ENCODE measurements at regions not wholly inside any gene's neighbourhood (a gene's known extent, or its start where the extent isn't known, plus 50 kb on each side); places are given as distances from the start of the nearest gene placed in this dataset.

DNA sequence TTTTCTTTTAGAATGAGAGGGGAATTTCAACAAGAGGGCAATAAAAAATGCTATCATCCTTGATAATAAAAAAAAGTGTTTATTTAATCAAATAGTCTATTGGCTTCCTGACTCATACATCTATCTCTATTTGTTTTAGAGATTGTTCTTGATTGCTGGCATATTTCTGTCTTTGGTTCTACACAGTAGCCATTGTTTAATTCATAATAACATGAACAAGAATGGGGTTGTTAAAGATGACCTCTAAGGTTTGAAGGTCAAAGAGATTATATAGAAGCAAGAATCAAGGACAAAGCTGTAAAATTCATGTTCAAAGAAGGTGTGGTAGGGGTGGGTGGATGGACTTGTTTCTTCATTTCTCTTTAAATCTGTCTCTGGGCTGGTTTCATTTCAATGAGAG lies 166.0 kb upstream of the KLF12 start:
- Histone ChIP-seq H3K27ac (ENCODE audit: low read depth, low read length, poor library complexity, severe bottlenecking) (no peak overlapping the region), H3K27me3 (replicated peaks; ENCODE audit: insufficient read depth, low read depth, low read length, poor library complexity) (no peaks in the 10 kb centered on the region), H3K36me3 (ENCODE audit: insufficient read depth, low read length, poor library complexity, severe bottlenecking) (no peaks in the 10 kb centered on the region), H3K9me3 (ENCODE audit: low read depth, low read length, poor library complexity, severe bottlenecking) (no peaks in the 10 kb centered on the region), H3K4me1 (ENCODE audit: insufficient read depth, low read length, poor library complexity, severe bottlenecking) (no peaks in the 10 kb centered on the region), H3K4me3 (ENCODE audit: low read depth, low read length, poor library complexity, severe bottlenecking) (no peak overlapping the region)
- intact Hi-C loops (cut with micrococcal nuclease; ENCODE audit: unreplicated experiment), result no loop called here
- ChIA-PET POLR2A (ENCODE audit: low non-redundant PET) (no interaction called here), CTCF (no interaction called here)
- TF ChIP-seq CTCF (conservative IDR thresholded peaks at IDR 0.05; ENCODE audit: low read depth, low read length), result no peak
- TF ChIP-seq EZH2 (IDR thresholded peaks at IDR 0.05; ENCODE audit: borderline replicate concordance, low read depth, low read length, poor library complexity, severe bottlenecking), result no peak
- BruUV-seq (replicated peaks), result no TSS peak
- DNase-seq (ENCODE audit: low spot score), result no peak

DNA sequence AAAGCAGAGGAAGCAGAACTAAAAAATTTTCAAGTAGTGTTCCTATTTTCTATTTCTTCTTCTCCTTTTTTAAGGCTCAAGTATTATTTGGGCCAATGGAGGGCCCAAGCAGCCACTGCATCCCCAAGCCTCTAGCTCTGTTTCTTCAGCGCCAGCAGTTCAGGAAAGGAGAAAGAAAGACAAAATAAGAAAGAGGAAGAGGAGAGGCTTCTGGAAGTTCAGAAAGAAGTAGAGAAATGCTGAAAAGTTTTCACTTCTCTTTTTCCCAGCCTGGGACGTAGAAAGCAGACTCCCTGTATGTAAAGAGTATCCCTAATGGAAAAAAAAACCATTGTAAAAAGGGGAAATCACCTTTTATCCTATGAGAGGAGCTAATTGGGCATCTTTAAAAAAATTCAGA lies 165.5 kb upstream of the KLF12 start:
- POLR2A ChIA-PET (ENCODE audit: low non-redundant PET), result no interaction called here
- intact Hi-C loops (cut with micrococcal nuclease; ENCODE audit: unreplicated experiment), result no loop called here
- Histone ChIP-seq H3K36me3 (ENCODE audit: insufficient read depth, low read length, poor library complexity, severe bottlenecking) (no peaks in the 10 kb centered on the region), H3K27me3 (replicated peaks; ENCODE audit: insufficient read depth, low read depth, low read length, poor library complexity) (no peaks in the 10 kb centered on the region), H3K27ac (ENCODE audit: low read depth, low read length, poor library complexity, severe bottlenecking) (no peak overlapping the region), H3K4me3 (ENCODE audit: low read depth, low read length, poor library complexity, severe bottlenecking) (no peak overlapping the region), H3K9me3 (ENCODE audit: low read depth, low read length, poor library complexity, severe bottlenecking) (no peaks in the 10 kb centered on the region), H3K4me1 (ENCODE audit: insufficient read depth, low read length, poor library complexity, severe bottlenecking) (no peaks in the 10 kb centered on the region)
- CTCF ChIA-PET, result no interaction called here
- TF ChIP-seq CTCF (conservative IDR thresholded peaks at IDR 0.05; ENCODE audit: low read depth, low read length), result no peak
- TF ChIP-seq EZH2 (IDR thresholded peaks at IDR 0.05; ENCODE audit: borderline replicate concordance, low read depth, low read length, poor library complexity, severe bottlenecking), result no peak
- BruUV-seq (replicated peaks), result no TSS peak
- DNase-seq (ENCODE audit: low spot score), result no peak

GRCh38 chr13:74298923-74299322 lies 164.7 kb upstream of the KLF12 start:
- BruUV-seq (replicated peaks), result no TSS peak
- intact Hi-C loops (cut with micrococcal nuclease; ENCODE audit: unreplicated experiment), result no loop called here
- CTCF ChIA-PET, result no interaction called here
- Histone ChIP-seq H3K27me3 (replicated peaks; ENCODE audit: insufficient read depth, low read depth, low read length, poor library complexity) (no peaks in the 10 kb centered on the region), H3K4me1 (ENCODE audit: insufficient read depth, low read length, poor library complexity, severe bottlenecking) (no peaks in the 10 kb centered on the region), H3K4me3 (ENCODE audit: low read depth, low read length, poor library complexity, severe bottlenecking) (no peak overlapping the region), H3K27ac (ENCODE audit: low read depth, low read length, poor library complexity, severe bottlenecking) (no peak overlapping the region), H3K36me3 (ENCODE audit: insufficient read depth, low read length, poor library complexity, severe bottlenecking) (no peaks in the 10 kb centered on the region), H3K9me3 (ENCODE audit: low read depth, low read length, poor library complexity, severe bottlenecking) (no peaks in the 10 kb centered on the region)
- DNase-seq (ENCODE audit: low spot score), result no peak
- TF ChIP-seq CTCF (conservative IDR thresholded peaks at IDR 0.05; ENCODE audit: low read depth, low read length), result no peak
- POLR2A ChIA-PET (ENCODE audit: low non-redundant PET), result no interaction called here
